ENCODE measurements at regions not wholly inside any gene's neighbourhood (a gene's known extent, or its start where the extent isn't known, plus 50 kb on each side); places are given as distances from the start of the nearest gene placed in this dataset.

DNA sequence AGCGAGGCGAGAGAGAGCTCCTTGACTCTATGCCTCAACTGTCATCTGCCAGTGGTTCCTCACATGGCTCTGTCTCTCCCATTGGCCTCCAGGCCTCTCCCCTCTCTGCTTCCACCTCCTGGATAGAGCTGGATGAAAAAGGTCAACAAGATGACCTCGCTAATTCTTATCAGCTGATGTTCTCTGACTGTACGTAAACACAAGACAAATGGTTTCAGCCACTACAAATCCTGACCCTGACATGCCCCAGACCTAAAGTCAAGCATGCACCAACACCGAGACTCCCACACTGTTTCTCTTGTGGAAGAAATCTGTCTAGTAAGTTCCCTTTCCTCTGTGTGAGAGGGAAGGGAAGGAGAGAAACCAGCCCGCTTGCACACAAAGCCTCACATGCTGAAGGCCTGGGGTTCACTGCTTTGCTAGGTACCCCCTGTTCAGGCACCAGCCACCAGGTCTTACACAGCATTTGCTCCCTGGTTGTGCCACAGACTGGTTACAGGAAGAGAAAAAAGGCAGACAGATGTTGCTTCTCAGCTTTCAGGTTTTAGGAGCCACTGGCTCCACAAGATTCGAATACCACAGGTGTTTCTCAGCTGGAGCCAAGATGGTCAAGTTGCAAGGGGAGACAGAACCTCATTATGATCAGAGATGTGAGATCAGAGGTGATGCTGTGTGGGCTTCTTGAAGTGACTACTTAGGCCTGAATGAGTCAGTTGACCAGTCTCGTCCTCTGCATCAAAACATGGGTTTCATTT is 592.5 kb downstream of the CCDC171 start (continued):
- TF ChIP-seq, protein P1, sequence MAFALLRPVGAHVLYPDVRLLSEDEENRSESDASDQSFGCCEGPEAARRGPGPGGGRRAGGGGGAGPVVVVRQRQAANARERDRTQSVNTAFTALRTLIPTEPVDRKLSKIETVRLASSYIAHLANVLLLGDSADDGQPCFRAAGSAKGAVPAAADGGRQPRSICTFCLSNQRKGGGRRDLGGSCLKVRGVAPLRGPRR (CRISPR knock-in tag; IDR thresholded peaks at IDR 0.05), result no peak
- TF ChIP-seq MCM2 (IDR thresholded peaks at IDR 0.05; ENCODE audit: low read depth) (no peak), ZNF785 (CRISPR knock-in tag; IDR thresholded peaks at IDR 0.05) (no peak), ZNF696 (CRISPR knock-in tag; conservative IDR thresholded peaks at IDR 0.05) (no peak), DPF2 (IDR thresholded peaks at IDR 0.05) (no peak), POLR2A (conservative IDR thresholded peaks at IDR 0.05) (no peak)
- TF ChIP-seq, protein P2, sequence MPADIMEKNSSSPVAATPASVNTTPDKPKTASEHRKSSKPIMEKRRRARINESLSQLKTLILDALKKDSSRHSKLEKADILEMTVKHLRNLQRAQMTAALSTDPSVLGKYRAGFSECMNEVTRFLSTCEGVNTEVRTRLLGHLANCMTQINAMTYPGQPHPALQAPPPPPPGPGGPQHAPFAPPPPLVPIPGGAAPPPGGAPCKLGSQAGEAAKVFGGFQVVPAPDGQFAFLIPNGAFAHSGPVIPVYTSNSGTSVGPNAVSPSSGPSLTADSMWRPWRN (IDR thresholded peaks at IDR 0.05; ENCODE audit: low read depth), result no peak
- TF ChIP-seq, protein P3, sequence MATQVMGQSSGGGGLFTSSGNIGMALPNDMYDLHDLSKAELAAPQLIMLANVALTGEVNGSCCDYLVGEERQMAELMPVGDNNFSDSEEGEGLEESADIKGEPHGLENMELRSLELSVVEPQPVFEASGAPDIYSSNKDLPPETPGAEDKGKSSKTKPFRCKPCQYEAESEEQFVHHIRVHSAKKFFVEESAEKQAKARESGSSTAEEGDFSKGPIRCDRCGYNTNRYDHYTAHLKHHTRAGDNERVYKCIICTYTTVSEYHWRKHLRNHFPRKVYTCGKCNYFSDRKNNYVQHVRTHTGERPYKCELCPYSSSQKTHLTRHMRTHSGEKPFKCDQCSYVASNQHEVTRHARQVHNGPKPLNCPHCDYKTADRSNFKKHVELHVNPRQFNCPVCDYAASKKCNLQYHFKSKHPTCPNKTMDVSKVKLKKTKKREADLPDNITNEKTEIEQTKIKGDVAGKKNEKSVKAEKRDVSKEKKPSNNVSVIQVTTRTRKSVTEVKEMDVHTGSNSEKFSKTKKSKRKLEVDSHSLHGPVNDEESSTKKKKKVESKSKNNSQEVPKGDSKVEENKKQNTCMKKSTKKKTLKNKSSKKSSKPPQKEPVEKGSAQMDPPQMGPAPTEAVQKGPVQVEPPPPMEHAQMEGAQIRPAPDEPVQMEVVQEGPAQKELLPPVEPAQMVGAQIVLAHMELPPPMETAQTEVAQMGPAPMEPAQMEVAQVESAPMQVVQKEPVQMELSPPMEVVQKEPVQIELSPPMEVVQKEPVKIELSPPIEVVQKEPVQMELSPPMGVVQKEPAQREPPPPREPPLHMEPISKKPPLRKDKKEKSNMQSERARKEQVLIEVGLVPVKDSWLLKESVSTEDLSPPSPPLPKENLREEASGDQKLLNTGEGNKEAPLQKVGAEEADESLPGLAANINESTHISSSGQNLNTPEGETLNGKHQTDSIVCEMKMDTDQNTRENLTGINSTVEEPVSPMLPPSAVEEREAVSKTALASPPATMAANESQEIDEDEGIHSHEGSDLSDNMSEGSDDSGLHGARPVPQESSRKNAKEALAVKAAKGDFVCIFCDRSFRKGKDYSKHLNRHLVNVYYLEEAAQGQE (IDR thresholded peaks at IDR 0.05; ENCODE audit: borderline replicate concordance), result no peak
- TF ChIP-seq, protein P3 (CRISPR knock-in tag; IDR thresholded peaks at IDR 0.05; ENCODE audit: low read depth), result no peak

All from K562 (cell line).